GM18873 (cell line): ENCODE measurements at regions not wholly inside any gene's neighbourhood (a gene's known extent, or its start where the extent isn't known, plus 50 kb on each side); places are given as distances from the start of the nearest gene placed in this dataset.
"Not testable (repeated sequence)": the region's sequence is repeated elsewhere in the genome, so short reads cannot be mapped to it uniquely, and the experiment has no call there.

Experiments used
- ATAC-seq: cut with Tn5 transposase; IDR thresholded peaks from one replicate; pipeline ENCODE4 v1.9.1; 2021; ENCODE audit warnings: mild to moderate bottlenecking, moderate library complexity, moderate number of reproducible peaks; ENCODE audit not compliant: unreplicated experiment, low FRiP score

DNA sequence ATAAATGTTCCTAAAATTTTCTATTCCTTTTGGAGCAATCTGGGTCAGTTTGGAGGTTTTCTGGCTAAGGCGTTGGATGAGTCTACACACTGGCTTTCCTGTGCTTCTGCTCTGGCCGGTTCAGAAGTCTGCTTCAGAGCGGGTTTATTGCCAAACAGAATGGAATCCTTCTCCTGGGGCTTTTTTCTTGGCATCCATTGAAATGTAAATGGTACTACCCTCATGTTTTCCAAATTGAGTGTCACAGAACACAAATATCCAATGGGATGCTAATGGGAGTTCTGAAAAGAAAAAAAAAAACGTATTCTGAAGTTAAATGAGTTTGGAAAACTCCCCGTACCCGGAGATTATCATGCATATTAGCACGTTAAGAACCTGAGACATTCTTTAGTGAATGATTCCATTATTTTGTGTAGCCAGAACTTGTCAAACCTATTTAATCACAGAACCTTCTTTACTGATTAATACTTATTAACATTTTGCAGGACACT is 930.3 kb downstream of the QKI start:
- ATAC-seq: no peak

DNA sequence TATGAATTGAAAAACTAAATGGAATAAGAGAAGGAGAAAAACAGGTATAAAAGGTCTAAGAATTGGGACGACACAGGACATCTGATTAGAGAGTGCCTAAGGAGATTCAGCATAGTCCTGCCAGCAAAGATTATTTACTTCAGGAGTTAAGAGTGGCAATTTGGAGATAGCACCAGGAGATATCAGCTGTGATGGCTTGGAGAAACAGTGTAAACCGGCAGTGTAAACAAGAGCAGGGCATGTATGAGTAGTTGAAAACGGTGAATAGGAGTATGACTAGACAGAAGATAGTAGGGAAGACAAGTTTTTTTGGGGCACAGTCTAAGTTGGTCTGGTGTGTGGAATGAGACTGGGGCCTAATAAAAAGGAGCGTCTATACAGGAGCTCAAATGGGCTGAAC is 924.9 kb downstream of the QKI start:
- ATAC-seq: not testable (repeated sequence)

DNA sequence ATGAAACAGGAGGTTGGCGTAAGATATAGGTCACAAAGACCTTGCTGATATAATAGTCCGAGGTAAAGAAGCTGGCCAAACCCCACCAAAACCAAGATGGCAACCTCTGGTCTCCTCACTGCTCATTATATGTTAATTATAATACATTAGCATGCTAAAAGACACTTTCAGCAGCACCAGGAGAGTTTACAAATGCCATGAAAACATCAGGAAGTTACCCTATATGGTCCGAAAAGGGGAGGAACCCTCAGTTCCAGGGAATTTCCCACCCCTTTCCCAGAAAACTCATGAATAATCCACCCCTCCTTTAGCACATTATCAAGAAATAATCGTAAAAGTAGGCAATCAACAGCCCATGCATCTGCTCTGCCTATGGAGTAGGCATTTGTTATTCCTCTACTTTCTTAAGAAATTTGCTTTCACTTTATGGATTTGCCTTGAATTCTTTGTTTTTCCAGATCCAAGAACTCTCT is 923.4 kb downstream of the QKI start:
- ATAC-seq: no peak

DNA sequence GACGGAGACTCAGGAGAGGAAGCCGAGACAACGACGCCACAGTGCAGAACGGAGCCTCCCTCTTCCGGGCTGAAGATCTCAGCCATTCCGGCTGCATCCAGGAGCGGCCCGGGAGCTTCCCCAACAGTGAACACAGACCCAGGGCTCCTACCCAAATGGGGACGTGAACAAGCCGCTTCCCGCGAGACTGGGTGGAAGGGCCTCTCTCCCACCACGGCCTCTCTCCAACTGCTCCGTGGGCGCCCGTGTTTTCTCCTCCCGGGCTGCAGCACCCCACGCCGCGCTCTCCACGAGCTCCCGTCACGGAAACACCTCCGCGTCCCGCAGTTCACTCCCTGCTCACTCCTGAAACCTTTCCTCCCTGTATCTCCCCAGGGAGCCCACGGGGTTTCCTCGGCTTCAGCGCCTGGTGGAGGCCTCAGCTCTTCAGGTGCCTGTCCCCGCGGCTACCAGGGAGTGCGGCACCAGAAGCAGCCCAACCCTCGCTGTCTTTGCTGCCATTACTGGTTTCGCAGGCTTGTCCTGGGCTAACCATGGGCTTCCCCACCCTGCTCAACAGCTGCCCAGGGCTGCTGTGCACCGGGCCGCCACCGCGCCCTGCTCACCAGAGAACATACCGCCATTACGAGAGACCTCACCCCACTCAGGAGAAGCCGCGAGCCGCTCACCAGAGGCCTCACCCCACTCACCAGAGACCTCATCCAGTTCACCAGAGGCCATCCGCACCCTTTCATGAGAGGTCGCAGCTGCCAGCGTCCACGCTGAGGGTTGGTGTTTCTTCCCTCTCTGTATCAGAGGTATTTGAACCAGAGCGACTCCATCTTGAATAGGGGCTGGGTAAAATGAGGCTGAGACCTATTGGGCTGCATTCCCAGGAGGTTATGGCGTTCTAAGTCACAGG is 922.8 kb downstream of the QKI start:
- ATAC-seq: no peak

DNA sequence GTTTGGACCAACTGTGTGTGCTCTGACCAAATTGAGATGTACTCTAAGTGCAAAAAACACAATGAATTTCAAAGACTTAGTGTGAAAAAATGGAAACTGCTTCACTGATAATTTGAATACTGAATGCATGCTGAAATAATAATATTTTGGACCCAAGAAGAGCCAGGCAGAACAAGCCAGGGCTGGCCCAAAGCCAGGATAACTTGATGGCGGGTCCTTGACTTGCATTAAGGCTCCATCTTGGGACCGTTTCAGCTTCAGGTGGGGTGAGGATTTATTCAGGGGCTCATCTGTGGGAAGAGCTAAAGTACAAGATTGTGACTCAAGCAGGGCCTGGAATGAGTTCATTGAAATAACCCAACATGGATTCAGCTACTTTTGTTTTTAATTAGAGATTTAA is 921.9 kb downstream of the QKI start:
- no peak for ATAC-seq

DNA sequence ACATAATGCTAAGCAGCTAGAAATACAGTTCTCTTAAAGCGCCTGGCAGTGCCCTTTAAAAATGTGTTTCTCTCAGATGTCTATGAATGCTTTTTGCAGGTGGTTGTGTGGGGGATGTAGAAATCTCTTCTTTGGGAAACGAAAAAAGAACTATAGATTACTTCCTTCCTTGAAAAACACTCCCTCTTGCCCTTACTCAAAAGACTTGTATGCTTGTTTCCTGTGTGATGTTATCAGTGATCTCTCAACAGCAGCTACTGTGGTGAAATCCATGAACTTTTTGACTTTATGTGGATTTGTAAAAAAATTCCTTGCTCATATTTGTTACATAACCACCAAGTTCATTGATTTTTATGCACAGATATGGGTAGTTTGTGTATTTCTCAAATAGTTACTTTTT is 916.5 kb downstream of the QKI start:
- no peak for ATAC-seq

DNA sequence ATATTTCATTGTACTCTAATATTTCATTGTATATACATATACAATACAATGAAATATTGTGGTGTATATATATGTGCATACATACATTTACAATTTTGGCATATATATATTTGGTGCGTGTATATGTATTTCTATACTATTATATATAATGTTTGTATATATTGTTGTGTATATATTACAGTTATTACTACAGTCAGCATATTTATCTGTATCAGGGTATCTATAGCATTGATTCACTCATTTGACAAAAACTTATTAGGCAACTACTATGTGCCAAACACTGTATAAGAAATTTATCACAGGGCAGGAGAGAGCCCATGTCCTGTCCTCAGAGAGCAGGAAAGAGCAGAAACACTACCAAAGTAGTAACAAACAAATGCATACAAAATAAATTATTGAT is 910.6 kb downstream of the QKI start:
- ATAC-seq: no peak

DNA sequence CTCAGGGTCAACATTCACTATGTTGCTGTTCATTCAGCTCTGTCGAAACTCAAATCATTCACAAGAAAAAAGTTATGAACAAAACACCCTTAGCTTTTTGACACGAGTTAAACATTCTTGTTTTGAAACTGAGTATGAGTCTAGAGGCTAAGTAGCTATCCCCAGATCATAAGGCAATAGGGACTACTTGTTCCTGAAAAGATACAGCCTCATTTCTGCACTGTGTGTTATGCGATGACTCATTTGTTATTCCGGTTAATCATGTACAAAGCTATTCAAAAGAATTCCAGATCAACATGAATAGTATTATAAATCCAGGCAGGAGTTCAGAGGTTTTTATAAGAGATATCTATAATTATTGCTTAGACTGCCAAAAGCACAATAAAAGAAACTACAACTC is 908.0 kb downstream of the QKI start:
- no peak for ATAC-seq

DNA sequence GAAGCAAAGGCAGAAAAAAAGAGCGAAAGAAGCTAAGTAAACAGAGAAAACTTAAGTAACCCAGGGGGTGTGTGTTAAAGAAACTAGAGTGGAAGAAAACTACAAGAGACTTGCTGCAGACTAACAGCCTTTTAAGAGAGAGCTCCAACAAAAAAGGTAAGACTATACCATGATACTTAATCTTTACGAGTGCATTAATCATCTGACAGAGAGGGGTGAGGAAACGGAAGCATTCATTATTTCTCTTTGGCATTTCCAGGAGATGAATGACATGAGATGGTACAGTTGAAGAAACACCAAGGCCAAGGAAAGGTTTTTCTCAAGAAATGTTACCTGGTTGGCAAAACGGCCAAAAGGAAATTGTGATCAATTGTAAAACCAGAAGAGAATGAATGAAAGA is 906.8 kb downstream of the QKI start:
- ATAC-seq: no peak

DNA sequence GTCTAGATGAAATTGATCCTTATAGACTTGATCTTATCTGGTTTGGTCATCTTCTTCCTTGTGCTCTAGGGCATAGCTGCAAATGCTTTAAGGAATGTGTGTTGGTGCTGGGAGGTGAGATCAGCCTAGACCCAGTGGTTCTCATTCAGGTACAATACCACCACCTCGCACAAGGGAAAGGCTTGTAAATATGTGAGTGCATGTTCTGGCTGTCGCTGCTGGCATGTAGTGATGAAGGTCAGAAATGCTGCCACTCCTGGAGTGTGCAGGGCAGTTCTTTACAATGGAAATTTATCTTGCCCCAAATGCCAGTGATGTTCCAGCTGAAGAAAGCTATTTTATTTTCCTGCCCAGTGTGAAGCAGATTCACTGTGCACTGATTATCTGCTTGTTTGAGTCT is 900.9 kb downstream of the QKI start:
- ATAC-seq: no peak

DNA sequence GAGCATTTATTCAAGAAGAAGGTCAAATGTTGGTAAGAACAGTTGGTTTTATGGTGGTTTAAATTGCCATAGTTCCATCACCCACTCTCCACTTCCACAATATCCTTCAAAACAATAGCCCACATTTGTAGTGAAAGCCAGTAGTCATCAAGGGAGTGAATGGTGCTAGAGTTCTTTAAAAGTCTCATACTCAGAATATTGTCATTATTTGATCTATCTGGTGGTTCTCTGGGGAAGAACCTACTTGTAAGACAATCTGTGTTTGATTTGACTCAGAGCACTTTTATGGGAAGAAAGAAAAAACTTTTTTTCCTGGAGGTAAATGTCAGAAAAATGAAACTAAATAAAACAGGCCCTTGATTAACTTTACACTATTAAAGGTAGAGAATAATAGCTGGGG is 893.8 kb downstream of the QKI start:
- no peak for ATAC-seq

DNA sequence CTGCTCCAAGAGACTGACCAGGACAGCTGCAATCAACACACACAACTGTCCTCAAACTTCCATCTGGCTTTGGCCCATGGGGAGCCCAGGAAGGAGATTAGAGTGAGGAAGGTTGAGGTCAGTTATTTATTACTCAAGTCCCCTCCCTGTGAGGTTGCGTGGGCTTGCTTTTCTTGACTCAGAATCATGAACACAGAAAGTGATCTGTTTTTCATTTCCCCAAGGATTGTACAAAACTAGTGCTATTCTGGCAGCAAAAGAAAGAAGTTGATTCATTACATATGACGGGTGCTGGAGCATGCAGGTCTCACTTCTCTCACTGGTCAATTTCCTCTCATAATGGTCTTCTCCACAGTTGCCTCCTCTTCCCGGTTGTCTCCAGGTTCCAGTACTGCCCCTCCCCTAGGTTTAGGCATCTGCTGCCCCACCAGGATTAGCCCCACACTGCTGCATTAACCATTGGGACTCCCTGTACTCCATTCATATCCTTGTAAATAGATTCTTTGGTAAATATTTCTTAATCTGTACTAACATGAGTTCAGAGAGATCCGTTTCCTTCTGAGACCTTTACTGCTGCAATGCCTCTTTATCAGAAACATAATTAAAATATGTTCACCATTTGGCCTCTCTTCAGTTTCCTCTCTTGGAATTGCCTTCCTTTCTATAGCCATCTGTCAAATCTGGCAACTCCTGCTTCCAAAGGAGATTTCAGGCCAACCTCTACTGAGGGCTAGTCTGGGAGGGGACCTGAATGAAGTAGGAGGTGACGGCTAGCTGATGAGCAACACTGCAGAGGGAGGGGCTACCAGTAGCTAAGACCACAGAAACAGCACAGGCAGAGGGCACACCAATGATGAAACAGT is 888.8 kb downstream of the QKI start:
- ATAC-seq: no peak

DNA sequence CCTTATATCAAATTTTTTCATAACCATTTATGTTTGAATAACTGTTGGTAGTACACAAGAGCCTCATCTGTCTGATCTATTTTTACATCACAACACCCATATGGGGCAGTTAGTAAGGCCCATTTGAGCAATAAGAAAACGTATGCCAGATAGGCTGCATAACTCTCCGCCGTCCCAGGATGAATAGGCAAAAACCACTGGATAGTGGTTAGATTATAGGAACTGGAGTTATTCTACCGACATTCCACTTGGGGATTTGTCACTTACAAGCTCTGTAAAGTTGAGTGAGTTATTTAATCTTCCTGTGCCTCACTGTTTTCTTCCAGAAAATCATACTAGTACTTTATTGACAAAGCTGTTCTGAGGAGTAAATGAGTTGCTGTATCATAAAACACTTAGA is 881.9 kb downstream of the QKI start:
- ATAC-seq: no peak

DNA sequence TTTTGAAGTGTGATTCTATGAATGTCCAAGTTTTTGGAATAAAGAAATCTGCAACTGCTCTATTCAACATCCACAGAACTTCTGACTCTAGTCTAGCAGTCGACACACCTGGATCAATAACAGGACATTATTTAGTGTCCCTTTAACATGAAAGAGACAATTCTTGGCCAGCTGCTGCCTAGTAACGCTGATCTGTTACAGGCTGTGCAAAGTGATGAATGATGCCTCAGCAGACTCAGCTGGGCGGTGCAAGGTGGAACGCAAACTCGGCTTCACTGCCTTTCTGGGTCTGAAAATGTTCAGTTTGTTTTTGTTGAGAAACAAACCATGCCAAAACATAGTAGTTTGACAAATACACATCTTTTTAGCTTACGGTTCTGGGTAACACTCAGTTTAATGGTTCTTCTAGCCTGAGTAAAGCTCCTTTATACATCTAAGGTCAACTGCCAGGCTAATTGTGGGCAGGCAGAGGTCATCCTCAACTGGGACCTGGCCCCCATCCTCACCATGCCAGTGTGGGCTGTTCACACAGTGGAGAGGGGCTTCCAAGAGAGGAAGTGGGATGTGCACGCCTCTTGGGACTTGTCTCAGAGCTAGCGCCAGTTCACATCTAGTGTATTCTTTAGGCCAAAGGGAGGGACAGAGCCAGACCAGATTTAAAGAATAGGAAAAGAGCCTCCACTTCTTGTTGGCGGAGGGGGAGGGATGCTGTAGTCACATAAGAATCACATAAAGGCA is 879.7 kb downstream of the QKI start:
- no peak for ATAC-seq

DNA sequence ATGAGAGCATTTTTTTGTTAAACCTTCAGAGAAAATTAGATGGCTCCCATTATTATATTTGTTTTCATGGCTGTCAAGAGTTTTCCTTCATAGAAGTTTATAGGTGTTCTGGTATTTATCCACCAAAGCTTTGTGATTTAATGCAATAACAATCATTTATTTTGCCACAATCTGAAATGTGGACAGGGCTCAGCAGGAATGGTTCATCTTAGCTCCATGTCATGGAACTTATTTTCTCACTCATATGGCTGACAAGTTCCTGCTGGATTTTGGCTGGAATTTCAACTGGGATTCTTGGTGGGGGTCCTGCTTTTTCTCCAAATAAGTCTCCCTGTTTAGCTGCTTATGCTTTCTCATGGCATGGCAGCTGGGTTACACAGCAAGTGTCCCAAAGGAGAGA is 876.7 kb downstream of the QKI start:
- ATAC-seq: no peak

DNA sequence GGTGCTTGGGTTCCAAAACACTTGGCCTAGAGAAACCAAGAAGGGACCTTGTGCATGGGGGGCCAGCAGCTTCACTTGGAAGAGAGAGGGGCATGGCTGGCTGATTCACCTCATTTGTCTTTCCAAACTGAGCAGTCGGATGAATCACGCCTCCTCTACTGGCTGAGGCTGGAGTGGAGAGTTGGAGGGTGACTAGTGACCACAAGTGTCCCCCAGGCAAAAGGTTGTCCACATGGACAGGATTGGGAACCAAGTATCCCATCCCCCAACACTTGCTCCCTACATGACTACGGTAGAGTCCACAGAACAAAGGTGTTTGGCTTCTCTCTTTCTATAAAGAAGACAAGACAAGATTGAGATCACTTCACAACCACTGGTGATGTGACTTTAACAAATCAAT is 875.6 kb downstream of the QKI start:
- no peak for ATAC-seq

DNA sequence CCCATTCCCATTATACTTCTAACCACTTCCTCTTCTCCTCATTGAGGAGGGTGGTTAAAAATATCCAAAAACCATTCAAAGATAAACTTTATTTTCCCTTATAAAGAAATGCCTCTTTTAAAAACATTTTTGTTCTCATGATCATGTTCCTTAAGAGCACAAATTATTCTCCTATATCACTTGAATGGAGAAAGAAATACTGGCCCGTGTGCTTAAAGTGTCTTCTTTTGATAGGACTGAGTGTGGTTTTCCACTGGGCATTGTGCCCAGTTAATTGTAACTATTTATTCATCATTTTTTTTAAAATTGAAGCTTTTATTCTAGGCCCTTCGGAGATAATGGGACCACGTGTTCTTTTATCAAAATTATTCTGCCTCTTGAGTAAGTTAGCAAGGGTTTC is 871.5 kb downstream of the QKI start:
- ATAC-seq: no peak

DNA sequence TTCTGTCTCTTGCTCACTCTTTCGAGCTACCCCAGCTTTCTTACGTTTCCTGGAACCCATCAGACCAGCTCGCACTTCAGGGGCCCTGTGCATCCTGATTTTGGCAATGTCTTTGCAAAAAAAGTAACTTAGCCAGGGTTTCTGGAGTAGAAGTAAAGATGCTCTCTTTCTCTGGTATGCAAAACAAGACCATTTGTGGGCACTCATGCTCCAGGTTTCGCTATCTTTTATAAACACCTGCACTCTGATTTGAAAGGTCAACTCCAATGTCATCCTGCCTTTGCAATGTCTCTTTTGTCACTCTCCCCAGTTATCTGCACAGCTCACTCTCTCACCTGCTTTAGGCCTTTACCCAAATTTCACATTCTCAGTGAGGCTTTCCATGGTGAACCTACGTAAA is 869.1 kb downstream of the QKI start:
- ATAC-seq: no peak

DNA sequence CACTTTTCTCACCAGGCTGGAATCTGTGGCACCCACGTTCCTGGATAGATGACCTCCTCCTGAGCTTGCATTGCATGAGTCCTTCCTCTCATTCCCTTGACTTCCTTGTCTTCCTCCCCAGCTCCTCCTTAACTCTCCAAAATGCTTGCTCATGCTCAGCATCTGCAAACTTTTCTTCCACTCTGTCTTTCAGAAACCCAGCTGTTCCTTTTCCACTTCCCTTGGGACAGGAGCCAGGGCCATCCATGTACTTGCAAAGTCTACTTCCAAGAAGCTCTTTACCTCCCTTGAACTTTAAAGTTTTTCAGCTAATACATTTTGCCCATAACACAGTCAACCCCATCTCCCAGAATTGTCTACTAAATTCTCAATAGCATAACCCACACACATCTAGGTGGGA is 861.7 kb downstream of the QKI start:
- no peak for ATAC-seq

DNA sequence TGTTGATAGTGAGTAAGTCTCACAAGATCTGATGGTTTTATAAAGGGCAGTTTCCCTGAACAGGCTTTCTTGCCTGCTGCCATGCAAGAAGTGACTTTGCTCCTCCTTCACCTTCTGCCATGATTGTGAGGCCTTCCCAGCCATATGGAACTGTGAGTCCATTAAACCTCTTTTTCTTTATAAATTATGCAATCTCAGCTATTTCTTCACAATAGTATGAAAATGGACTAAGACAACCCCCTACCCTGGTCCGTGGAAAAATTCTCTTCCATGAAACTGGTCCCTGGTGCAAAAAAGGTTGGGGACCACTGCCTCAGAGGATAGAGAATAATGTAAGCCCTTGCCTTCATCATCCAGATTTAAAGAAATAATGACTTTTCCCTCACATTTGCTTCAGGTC is 861.3 kb downstream of the QKI start:
- no peak for ATAC-seq

DNA sequence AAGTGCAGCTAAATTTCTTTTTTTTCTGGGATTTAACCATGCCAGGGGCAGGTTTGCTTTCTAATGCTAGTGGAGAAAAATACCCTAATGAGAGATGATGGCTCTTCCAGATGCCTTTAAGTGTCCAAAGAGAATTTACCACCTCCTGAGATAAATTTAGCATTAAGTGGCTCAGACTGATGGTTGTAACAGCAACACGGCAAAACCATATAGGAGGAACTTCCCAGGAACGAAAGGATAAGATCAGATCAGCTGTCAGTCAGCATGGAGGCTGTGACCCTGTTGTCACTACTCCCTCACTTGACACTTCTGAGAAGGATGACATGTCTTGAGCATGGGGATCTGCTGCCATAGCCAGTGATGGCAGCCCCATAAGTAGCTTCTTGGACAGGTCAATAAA is 860.0 kb downstream of the QKI start:
- no peak for ATAC-seq
